GM12801 (cell line): ENCODE measurements at regions not wholly inside any gene's neighbourhood (a gene's known extent, or its start where the extent isn't known, plus 50 kb on each side); places are given as distances from the start of the nearest gene placed in this dataset.

Source experiments
- TF ChIP-seq, protein P1 (sequence below): IDR thresholded peaks from one replicate; pipeline ENCODE4 v1.5.1; 2011; ENCODE audit warnings: control low read depth; ENCODE audit not compliant: insufficient read length; ENCODE audit errors: extremely low read depth

DNA sequence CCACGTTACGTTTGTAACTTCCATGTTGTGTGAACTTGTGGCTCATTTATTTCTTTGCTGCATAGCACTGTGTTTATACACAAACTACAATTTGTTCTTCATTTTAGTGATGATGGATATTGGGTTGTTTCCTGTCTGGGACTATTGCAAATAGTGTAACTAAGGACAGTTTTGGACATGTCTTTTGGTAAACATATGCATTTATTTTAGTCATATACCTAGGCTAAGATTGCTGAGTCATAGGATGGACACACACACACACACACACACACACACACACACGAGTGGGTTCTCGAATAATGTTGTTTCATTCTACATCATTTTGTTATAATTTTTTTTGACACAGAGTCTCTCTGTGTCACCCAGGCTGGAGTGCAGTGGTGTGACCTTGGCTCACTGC is 123.5 kb upstream of the CAND1 start:
- TF ChIP-seq, protein P1, sequence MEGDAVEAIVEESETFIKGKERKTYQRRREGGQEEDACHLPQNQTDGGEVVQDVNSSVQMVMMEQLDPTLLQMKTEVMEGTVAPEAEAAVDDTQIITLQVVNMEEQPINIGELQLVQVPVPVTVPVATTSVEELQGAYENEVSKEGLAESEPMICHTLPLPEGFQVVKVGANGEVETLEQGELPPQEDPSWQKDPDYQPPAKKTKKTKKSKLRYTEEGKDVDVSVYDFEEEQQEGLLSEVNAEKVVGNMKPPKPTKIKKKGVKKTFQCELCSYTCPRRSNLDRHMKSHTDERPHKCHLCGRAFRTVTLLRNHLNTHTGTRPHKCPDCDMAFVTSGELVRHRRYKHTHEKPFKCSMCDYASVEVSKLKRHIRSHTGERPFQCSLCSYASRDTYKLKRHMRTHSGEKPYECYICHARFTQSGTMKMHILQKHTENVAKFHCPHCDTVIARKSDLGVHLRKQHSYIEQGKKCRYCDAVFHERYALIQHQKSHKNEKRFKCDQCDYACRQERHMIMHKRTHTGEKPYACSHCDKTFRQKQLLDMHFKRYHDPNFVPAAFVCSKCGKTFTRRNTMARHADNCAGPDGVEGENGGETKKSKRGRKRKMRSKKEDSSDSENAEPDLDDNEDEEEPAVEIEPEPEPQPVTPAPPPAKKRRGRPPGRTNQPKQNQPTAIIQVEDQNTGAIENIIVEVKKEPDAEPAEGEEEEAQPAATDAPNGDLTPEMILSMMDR, result no peak

DNA sequence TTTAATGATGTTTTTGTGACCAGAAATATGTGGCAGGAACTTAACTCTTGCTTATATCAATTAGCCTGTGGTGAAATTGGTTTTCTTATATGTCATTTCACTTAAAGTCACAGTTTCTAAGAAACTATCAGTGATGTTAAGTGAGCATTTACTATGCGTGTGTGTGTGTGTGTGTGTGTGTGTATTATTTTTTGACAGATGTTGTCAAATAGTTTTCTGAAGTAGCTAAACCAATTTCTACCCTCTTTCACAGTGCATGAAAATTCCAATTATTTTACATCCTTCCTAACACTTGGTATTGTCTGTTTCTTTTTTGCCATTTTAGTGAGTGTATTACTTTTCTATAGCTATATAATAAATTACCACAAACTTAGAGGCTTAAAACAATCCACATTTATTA is 122.1 kb upstream of the CAND1 start:
- TF ChIP-seq, protein P1, result no peak

DNA sequence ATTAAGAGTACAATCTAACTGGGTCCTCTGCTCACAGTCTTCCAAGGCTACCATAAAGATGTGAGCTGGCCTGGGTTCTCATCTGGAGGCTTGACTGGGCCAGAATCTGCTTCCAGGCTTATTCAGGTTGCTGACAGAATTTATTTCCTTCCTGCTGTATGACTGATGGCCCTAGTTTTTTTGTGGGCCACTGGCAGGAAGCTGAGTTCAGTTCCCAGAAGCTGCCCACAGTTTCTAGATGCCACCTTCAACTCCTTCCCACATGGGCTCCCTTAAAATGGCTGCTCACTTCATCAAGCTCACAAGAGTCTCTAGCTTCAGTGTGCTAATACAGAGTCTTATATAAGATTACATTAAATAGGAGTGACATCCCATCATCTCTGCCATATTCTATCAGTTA is 121.7 kb upstream of the CAND1 start:
- TF ChIP-seq, protein P1, result no peak

DNA sequence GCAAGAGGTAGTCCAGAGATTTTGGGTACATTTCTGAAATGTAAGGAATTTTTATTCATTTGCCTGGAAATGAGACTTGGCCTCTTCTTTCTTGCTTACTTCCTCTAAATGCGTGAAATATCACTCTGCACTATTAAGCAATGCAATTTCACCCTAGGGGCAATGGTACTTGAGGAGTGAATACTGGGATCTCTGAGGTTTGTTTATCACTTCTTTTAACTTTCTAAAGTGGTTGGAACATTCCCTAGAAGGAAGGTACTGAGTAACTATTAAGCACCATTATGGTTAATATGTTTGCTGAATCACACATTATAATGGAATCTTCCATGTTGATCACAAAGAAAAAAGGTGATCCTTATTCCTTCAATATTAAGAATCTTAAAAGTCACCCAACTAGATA is 120.9 kb upstream of the CAND1 start:
- TF ChIP-seq, protein P1, result no peak

DNA sequence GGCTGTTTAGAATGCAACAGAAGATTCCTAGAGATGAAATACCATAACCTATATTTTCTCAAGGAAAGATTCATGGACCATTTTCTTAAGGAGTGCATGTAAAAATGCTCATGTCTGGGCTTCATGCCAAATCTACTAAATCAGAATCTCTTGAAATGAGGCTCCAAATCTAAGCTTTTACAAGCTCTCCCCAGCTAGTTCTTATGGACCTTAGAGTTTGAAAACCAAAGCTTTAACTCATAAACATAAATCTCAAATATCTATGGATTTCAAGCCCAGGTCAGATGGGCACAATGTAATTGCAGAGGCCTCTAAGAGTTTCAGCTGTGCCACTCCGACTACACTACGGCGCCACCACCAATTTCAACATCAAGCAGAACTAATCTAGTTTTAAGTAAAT is 117.3 kb upstream of the CAND1 start:
- TF ChIP-seq, protein P1, result no peak

DNA sequence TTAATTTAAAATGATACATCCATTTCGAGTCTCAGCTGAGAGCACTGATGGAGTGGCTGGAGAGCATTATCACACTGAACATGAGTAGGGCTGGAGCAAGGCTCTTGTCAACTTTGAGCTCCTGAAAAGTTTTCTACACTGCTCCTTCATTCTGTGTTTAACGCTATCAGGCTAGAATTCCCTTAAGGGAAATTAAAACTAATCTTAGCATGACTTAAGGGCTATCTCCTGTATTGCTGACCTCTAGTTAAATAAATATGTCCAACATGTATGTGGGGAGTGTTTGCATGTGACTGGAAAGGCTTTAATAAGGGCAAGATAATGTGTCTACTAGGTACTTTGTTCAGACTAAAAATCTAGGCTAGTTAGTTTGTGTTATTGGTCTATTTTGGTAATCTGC is 116.7 kb upstream of the CAND1 start:
- TF ChIP-seq, protein P1, result no peak

DNA sequence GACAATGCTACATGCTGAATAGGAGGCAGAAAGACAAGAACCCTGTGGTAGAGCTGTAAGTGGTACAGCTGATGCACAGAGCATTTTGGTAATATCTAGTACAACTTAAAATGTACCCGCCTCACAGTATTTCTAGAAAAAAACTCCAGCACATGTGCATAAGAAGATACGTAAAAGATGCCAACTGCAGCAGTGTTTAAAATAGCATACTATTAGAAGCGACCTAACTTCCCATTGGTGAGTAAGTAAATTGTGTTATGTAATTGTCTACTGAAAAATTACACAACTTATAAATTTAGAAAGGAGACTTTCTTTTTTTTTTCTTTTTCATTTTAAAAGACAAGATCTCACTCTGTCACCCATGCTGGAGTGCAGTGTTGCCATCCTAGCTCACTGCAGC is 114.3 kb upstream of the CAND1 start:
- TF ChIP-seq, protein P1, result no peak

DNA sequence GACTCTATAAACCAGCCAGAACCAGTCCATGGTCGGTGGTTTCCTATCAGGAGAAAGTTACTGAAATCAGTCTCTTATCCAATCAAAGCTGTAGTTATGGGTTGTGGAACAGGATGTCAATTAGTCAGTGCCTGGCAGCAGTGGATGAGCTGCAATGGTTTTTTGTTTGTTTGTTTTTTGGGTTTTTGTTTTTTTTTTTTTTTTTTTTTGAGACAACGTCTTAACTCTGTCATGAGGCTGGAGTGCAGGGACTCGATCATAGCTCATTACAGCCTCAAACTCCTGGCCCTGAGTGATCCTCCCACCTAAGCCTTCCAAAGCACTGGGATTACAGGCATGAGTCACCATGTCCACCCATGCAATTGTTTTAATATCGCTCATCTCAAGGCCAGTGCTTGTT is 113.3 kb upstream of the CAND1 start:
- TF ChIP-seq, protein P1, result no peak
